ENCODE measurements at regions not wholly inside any gene's neighbourhood (a gene's known extent, or its start where the extent isn't known, plus 50 kb on each side); places are given as distances from the start of the nearest gene placed in this dataset.

GRCh38 chr7:34550996-34551395 is 107.0 kb upstream of the NPSR1 start:
- H4K5ac ChIP-seq (ENCODE audit: low read depth, low read length): no peak overlapping the region
- ATAC-seq (ENCODE audit: low read depth): no peak
- no peak overlapping the region for H3K27ac ChIP-seq (ENCODE audit: insufficient read depth, low read length)
- WGBS, 2 experiments (ENCODE audit: extremely low coverage in 2 of 2, insufficient read length in 1 of 2): no CpG with 5 or more reads among the region's 2 CpGs
- H2AK5ac ChIP-seq (ENCODE audit: low read depth, low read length): no peak overlapping the region
- H3K18ac ChIP-seq (ENCODE audit: low read depth, low read length): no peak overlapping the region
- no peak overlapping the region for H2BK20ac ChIP-seq (ENCODE audit: low read depth, low read length)
- H2BK15ac ChIP-seq (ENCODE audit: low read depth, low read length): no peak overlapping the region
- no peaks in the 10 kb centered on the region for H3K27me3 ChIP-seq (ENCODE audit: control insufficient read depth, insufficient read depth, low read length)
- H3K4ac ChIP-seq (ENCODE audit: low read depth, low read length): no peak overlapping the region
- no peak overlapping the region for H3K14ac ChIP-seq (replicated peaks; ENCODE audit: low read depth, low read length)
- no peaks in the 10 kb centered on the region for H3K9me1 ChIP-seq (ENCODE audit: insufficient read depth, low read length)
- no peak overlapping the region for H2AFZ ChIP-seq (replicated peaks; ENCODE audit: low read length, poor library complexity)
- ChIA-PET POLR2A (ENCODE audit: unreplicated experiment) (no interaction called here), CTCF (no interaction called here)
- H3K9ac ChIP-seq (ENCODE audit: low read depth, low read length): no peak overlapping the region
- no peak overlapping the region for H3K4me3 ChIP-seq (ENCODE audit: insufficient read depth, low read depth, low read length)
- H4K8ac ChIP-seq (ENCODE audit: low read depth in 2 of 2, low read length in 2 of 2): no peak overlapping the region
- H3K56ac ChIP-seq (ENCODE audit: extremely low read depth, insufficient read depth, low read length): no peak overlapping the region
- H2AK9ac ChIP-seq (replicated peaks; ENCODE audit: low read depth, low read length, poor library complexity): no peak overlapping the region
- no peak for DNase-seq
- in situ Hi-C loops (cut with MboI; ENCODE audit: low sequenced_read_pairs) (no loop called here), dilution Hi-C loops (cut with HindIII; ENCODE audit: low sequenced_read_pairs, unreplicated experiment) (no loop called here), intact Hi-C loops (cut with micrococcal nuclease) (no loop called here)
- H3K79me1 ChIP-seq (ENCODE audit: low read depth in 1 of 2, low read length in 2 of 2): no peaks in the 10 kb centered on the region
- H4K20me1 ChIP-seq (ENCODE audit: insufficient read depth, low read length): no peaks in the 10 kb centered on the region
- no TSS peak for BruUV-seq (replicated peaks)
- no peak overlapping the region for H2BK5ac ChIP-seq (ENCODE audit: low read depth, low read length, poor library complexity, severe bottlenecking)
- TF ChIP-seq CHD1 (IDR thresholded peaks at IDR 0.05; ENCODE audit: low read depth, low read length) (no peak), CTCF (conservative IDR thresholded peaks at IDR 0.05; ENCODE audit: low read depth, low read length) (no peak), ELK1 (IDR thresholded peaks at IDR 0.05; ENCODE audit: borderline replicate concordance, low read depth, low read length) (no peak), POLR2A (IDR thresholded peaks at IDR 0.05; ENCODE audit: low read depth, low read length) (no peak), CEBPB (IDR thresholded peaks at IDR 0.05; ENCODE audit: low read depth, low read length) (no peak), MXI1 (IDR thresholded peaks at IDR 0.05; ENCODE audit: borderline replicate concordance, low read depth, low read length) (no peak), RFX5 (IDR thresholded peaks at IDR 0.05; ENCODE audit: low read depth, low read length) (no peak)
- no peaks in the 10 kb centered on the region for H3K4me1 ChIP-seq (ENCODE audit: control insufficient read depth, insufficient read depth, low read length)
- H4K91ac ChIP-seq (ENCODE audit: insufficient read depth, low read depth, low read length): no peak overlapping the region
- no peak overlapping the region for H2BK120ac ChIP-seq (ENCODE audit: low read depth, low read length)
- no peak overlapping the region for H3K23ac ChIP-seq (ENCODE audit: low read depth, low read length)
- H3K36me3 ChIP-seq (ENCODE audit: control insufficient read depth, insufficient read depth, low read length): no peaks in the 10 kb centered on the region
- peaks cover 12% of the 10 kb centered on the region for H3K9me3 ChIP-seq (ENCODE audit: control insufficient read depth, insufficient read depth, low read length)
- no peak overlapping the region for H3K4me2 ChIP-seq (ENCODE audit: low read depth, low read length)

Data from IMR-90 (cell line).